ENCODE measurements at regions not wholly inside any gene's neighbourhood (a gene's known extent, or its start where the extent isn't known, plus 50 kb on each side); places are given as distances from the start of the nearest gene placed in this dataset.

DNA sequence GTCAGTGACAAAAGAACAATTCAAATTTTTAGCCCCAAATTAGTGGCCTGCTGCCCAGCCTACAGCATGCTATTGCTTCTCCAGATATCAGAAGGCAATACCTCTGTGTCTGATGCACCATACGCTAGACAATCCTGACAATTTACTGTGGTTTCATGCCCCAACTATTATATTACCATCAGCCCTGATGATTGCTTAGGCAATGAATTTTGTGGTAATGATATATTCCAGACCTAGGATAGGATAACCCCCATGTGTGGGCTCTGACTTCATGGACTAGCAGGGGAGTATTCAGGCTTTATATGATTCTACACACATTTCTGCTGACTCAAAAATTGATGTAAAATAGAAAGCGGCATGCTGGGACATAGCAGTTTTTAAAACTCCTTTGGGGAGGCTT, 168.7 kb upstream of the FST start:
- ChIA-PET POLR2A (ENCODE audit: low non-redundant PET) (no interaction called here), CTCF (interaction anchor here (0.6 kb wide), 1 partner anchor 170 kb away, joined by 7 read pairs; no protein-coding TSS in a partner anchor)
- DNase-seq (ENCODE audit: low spot score): no peak
- TF ChIP-seq, protein P1, sequence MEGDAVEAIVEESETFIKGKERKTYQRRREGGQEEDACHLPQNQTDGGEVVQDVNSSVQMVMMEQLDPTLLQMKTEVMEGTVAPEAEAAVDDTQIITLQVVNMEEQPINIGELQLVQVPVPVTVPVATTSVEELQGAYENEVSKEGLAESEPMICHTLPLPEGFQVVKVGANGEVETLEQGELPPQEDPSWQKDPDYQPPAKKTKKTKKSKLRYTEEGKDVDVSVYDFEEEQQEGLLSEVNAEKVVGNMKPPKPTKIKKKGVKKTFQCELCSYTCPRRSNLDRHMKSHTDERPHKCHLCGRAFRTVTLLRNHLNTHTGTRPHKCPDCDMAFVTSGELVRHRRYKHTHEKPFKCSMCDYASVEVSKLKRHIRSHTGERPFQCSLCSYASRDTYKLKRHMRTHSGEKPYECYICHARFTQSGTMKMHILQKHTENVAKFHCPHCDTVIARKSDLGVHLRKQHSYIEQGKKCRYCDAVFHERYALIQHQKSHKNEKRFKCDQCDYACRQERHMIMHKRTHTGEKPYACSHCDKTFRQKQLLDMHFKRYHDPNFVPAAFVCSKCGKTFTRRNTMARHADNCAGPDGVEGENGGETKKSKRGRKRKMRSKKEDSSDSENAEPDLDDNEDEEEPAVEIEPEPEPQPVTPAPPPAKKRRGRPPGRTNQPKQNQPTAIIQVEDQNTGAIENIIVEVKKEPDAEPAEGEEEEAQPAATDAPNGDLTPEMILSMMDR (conservative IDR thresholded peaks at IDR 0.05; ENCODE audit: low read depth): no peak
- no peak overlapping the region for H3K27ac ChIP-seq

DNA sequence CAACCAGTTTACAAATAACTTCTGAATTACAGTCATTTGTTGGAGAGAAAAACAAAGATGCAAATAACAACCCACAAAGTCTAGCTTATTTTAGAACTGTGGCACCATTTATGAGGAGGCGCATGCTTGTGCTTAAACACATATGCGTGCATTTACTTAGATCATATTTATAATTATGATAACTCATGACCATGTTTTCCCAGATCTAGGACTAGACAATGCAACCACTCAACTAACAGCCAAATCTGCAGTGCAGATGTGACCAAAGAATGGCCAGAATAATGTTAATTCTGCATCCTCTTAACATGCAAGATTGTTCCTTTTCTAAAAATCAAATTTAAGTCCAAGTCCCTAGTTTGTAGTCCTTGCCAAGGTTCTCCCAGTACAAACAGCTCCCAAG, 167.3 kb upstream of the FST start:
- no peak overlapping the region for H3K27ac ChIP-seq
- no peak for DNase-seq (ENCODE audit: low spot score)
- ChIA-PET CTCF (interaction anchor here (0.6 kb wide), 1 partner anchor 142 kb away, joined by 3 read pairs; no protein-coding TSS in a partner anchor), POLR2A (ENCODE audit: low non-redundant PET) (no interaction called here)
- TF ChIP-seq, protein P1 (conservative IDR thresholded peaks at IDR 0.05; ENCODE audit: low read depth): no peak

DNA sequence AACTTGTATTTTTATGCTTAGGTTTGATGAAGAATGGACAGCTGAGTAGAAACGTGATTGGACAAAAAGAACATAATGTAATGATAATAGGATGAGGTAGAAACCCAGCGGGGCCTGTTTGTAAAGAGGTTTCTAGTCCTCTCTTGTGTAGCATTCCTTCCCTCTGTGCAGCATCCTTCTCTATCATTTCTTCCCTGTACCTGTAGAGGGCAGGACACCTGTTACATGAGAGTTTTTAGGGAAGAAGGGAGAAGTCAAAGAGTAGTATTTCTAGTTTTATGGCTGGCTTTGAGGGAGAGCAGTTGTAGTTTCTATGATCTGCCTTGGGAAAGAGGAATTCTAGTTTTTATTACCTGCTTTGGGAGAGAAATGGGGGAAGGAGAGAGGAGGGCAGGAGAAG, 162.1 kb upstream of the FST start:
- CTCF ChIA-PET: no interaction called here
- TF ChIP-seq, protein P1 (conservative IDR thresholded peaks at IDR 0.05; ENCODE audit: low read depth): no peak
- POLR2A ChIA-PET (ENCODE audit: low non-redundant PET): no interaction called here
- DNase-seq (ENCODE audit: low spot score): no peak
- H3K27ac ChIP-seq: no peak overlapping the region

DNA sequence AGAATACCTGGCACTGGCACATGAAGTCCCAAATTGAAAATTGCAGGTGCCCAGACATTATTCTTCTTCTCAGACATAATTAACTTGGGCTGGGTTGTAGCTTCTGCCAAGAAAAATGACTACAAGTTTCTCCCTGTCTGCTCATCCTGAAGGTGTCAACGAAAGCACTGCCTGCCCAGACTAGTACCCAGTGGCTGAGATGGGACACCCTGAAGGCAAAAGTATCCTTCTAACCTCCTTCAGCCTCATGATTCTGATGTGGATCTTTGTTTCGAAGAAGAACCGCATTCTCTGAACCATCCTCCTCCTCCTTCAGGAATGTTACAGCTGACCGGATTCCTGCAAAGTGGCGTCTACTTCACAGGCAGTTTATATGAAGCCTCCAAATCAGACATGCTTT, 161.1 kb upstream of the FST start:
- peak overlapping the region; percentile 43; the same call in 1 of the 2 replicates for H3K27ac ChIP-seq
- TF ChIP-seq, protein P1 (conservative IDR thresholded peaks at IDR 0.05; ENCODE audit: low read depth): no peak
- ChIA-PET CTCF (no interaction called here), POLR2A (ENCODE audit: low non-redundant PET) (interaction anchor here (0.6 to 0.7 kb wide), 2 partner anchors 47 to 1106 kb away, joined by 3 to 6 read pairs; no protein-coding TSS in a partner anchor)
- DNase-seq (ENCODE audit: low spot score): peak; percentile 68

DNA sequence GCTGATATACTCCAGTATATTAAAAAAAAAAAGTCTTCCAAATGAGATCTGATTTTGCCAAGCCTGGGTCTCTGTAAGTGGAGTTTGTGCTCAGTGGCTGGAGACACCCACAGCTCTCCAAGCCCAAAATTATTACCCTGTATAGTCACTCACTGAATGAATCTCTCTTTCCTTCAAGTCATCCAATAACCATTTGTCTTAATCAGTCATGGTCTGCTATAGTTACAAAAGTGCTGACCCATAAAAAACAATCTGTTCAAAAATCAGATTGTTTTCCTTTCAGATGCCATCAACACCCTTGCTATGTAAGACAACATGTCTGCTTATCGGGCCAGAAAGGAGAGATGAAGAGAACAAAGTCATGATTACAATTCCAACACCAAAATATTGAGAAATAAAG, 159.4 kb upstream of the FST start:
- no peak overlapping the region for H3K27ac ChIP-seq
- no peak for DNase-seq (ENCODE audit: low spot score)
- TF ChIP-seq, protein P1 (conservative IDR thresholded peaks at IDR 0.05; ENCODE audit: low read depth): no peak
- CTCF ChIA-PET: no interaction called here
- POLR2A ChIA-PET (ENCODE audit: low non-redundant PET): no interaction called here

DNA sequence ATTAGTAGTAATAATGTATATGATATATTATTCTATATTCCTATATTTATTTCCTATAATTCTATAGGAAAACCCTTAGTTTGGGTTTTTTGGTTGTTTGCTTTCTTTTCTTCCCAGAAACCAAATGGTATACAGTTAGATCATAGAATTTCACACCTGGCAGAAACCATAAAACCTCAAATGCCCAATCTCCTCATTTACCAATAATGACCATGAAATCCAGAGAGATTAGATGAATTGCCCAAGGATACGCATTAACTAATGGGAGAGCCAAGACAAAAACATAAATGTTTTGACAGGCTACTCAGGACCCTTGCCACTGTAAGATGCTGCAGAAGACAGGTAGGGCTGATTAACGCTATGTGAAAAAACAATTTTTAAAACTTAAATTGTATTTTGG, 158.7 kb upstream of the FST start:
- H3K27ac ChIP-seq: no peak overlapping the region
- ChIA-PET CTCF (no interaction called here), POLR2A (ENCODE audit: low non-redundant PET) (no interaction called here)
- DNase-seq (ENCODE audit: low spot score): no peak
- TF ChIP-seq, protein P1 (conservative IDR thresholded peaks at IDR 0.05; ENCODE audit: low read depth): no peak

DNA sequence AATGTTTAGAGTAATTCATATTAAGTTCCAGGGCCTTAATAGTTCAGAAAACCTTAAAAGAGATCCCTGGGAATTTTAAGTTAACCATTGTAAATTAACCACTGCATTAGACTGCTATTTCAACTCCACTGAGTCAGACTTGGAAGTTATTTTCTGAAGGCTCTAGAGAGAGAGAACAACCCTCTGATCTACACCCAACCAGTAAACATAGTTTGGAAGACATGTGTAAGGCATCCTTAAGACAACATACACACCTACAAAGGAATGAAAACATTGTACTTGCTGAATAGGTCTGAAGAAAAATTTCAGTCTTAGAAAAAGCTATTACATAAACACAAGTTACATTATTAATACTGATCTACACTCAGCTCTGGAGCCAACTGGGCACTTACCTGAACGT, 158.2 kb upstream of the FST start:
- no peak overlapping the region for H3K27ac ChIP-seq
- ChIA-PET POLR2A (ENCODE audit: low non-redundant PET) (no interaction called here), CTCF (no interaction called here)
- TF ChIP-seq, protein P1 (conservative IDR thresholded peaks at IDR 0.05; ENCODE audit: low read depth): no peak
- no peak for DNase-seq (ENCODE audit: low spot score)
